OCI-LY7 (cell line): ENCODE measurements at regions not wholly inside any gene's neighbourhood (a gene's known extent, or its start where the extent isn't known, plus 50 kb on each side); places are given as distances from the start of the nearest gene placed in this dataset.

ENCODE experiments used
- BruUV-seq: library from RNA; stranded (reverse); fragments of 400-500 nt; replicated peaks from 2 replicates; lab custom pipeline; 2021; lab: Mats Ljungman, UMichigan
- CTCF ChIA-PET: fragments of 300-600 bp; sonication (Branson Sonifier 250); formaldehyde crosslinking; loops from one replicate; lab custom pipeline; 2022; ENCODE audit warnings: antibody characterized with exemption; ENCODE audit not compliant: unreplicated experiment; lab: Charles Lee
- POLR2A ChIA-PET: fragments of 300-600 bp; sonication (Branson Sonifier 250); formaldehyde crosslinking; loops from one replicate; lab custom pipeline; 2022; ENCODE audit warnings: antibody characterized with exemption; lab: Charles Lee
- DNase-seq: peaks from one replicate; pipeline ENCODE4 v3.0.0-alpha.2; 2015; ENCODE audit warnings: low spot score
- H2AFZ ChIP-seq: fragments of 200-600 bp; sonication (generic), shearing (Covaris generic); 2 replicates; pipeline ENCODE4 v1.6.1; 2014; ENCODE audit warnings: mild to moderate bottlenecking, antibody characterized with exemption, low read length, moderate library complexity
- H3K27ac ChIP-seq: fragments of 200-600 bp; sonication (generic); 2 replicates; pipeline ENCODE4 v1.5.1; 2014; ENCODE audit warnings: mixed run types, low read depth, mild to moderate bottlenecking, moderate library complexity, low read length, inconsistent platforms; ENCODE audit not compliant: poor library complexity, severe bottlenecking
- H3K36me3 ChIP-seq: fragments of 200-600 bp; sonication (generic); 2 replicates; pipeline ENCODE4 v1.6.1; 2014; ENCODE audit warnings: mild to moderate bottlenecking, antibody characterized with exemption, low read length, moderate library complexity, mixed read lengths; ENCODE audit not compliant: insufficient read depth
- H3K4me1 ChIP-seq: fragments of 200-600 bp; sonication (generic); 2 replicates; pipeline ENCODE4 v1.5.1; 2014; ENCODE audit warnings: mild to moderate bottlenecking, low read length; ENCODE audit not compliant: insufficient read depth, poor library complexity, severe bottlenecking
- H3K4me2 ChIP-seq: fragments of 200-600 bp; sonication (generic); 2 replicates; pipeline ENCODE4 v1.6.1; 2014; ENCODE audit warnings: mild to moderate bottlenecking, low read length
- H3K4me3 ChIP-seq: fragments of 200-600 bp; sonication (generic); 2 replicates; pipeline ENCODE4 v1.5.1; 2014; ENCODE audit warnings: mild to moderate bottlenecking, low read depth, low read length; ENCODE audit not compliant: poor library complexity, severe bottlenecking
- H3K79me2 ChIP-seq: fragments of 200-600 bp; sonication (generic); 2 replicates; pipeline ENCODE4 v1.6.1; 2016; ENCODE audit warnings: low read depth, mild to moderate bottlenecking, low read length, moderate library complexity, mixed read lengths; ENCODE audit not compliant: insufficient read depth
- H3K9me2 ChIP-seq: fragments of 200-600 bp; sonication (generic); 2 replicates; pipeline ENCODE4 v1.6.1; 2016; ENCODE audit warnings: mild to moderate bottlenecking, low read length, mixed read lengths; ENCODE audit not compliant: insufficient read depth
- H3K9me3 ChIP-seq: fragments of 200-600 bp; sonication (generic); 2 replicates; pipeline ENCODE4 v1.6.1; 2014; ENCODE audit warnings: mild to moderate bottlenecking, mixed run types, low read length, mixed read lengths
- H4K20me1 ChIP-seq: fragments of 200-600 bp; sonication (generic); 2 replicates; pipeline ENCODE4 v1.6.1; 2014; ENCODE audit warnings: mild to moderate bottlenecking, antibody characterized with exemption, low read length, moderate library complexity, mixed read lengths; ENCODE audit not compliant: insufficient read depth
- CTCF ChIP-seq: fragments of 200-600 bp; sonication (generic); conservative IDR thresholded peaks from 2 replicates; pipeline ENCODE4 v1.5.1; 2014; ENCODE audit warnings: mild to moderate bottlenecking, antibody characterized with exemption, low read length, moderate library complexity, mixed read lengths
- EZH2phosphoT487 ChIP-seq: fragments of 200-600 bp; sonication (generic); IDR thresholded peaks from 2 replicates; pipeline ENCODE4 v1.6.1; 2018; ENCODE audit warnings: low read depth, borderline replicate concordance, mild to moderate bottlenecking, mixed run types, antibody characterized with exemption, low read length, moderate library complexity, mixed read lengths
- intact Hi-C: fragments of 100-400 bp; cut with micrococcal nuclease; formaldehyde crosslinking; loops from one replicate; pipeline ENCODE4 v1.10.0; 2022; ENCODE audit not compliant: unreplicated experiment

DNA sequence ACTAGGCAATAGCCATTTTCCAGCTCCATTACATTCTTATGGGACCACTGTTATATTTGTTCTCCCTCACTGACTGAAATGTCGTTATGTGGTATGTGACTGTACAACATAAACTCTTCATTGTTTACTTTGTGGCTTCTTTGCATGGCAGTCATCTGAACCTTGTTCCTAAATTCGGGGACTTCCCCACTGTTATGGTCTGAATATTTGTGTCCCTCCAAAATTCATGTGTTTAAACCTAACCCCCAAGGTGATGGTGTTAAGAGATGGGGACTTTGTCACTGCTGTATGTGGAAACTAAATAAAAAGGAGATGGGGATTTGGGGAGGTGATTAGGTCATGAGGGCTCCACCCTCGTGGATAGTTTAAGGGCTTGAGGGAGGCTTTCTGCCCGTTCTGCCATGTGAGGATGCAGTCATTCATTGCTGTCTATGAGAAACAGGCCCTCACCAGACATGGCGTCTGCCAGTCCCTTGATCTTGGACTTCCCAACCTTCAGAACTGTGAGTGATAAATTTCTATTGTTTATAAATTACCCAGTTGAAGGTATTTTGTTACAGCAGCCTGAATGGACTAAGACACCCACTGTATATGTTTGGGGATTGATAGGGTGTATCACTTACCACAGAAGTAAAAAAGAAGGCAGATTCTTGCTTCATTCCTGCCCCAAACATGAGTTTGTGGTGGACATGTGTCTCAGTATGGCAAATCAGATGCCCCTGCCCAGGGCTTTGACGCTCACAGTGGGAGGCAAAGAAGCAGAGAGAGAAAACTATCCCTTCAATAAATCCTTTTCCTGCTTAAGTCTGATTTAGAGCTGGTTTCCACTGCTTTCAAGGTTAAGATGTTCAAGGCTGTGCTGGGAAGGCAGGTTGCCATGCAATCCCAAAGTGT lies 138.0 kb upstream of the UBE2E1 start:
- H3K4me1 ChIP-seq = peaks cover 26% of the 10 kb centered on the region
- no peak overlapping the region for H3K27ac ChIP-seq
- no peaks in the 10 kb centered on the region for H3K9me3 ChIP-seq
- ChIA-PET CTCF (no interaction called here), POLR2A (interaction anchor here (0.7 to 3.7 kb wide), 10 partner anchors 7 to 284 kb away, joined by 3 to 28 read pairs (median 4); no protein-coding TSS in a partner anchor)
- no peak overlapping the region for H3K4me2 ChIP-seq
- intact Hi-C loops = no loop called here
- H3K9me2 ChIP-seq = no peaks in the 10 kb centered on the region
- no peaks in the 10 kb centered on the region for H3K79me2 ChIP-seq
- H4K20me1 ChIP-seq = no peaks in the 10 kb centered on the region
- no TSS peak for BruUV-seq
- no peaks in the 10 kb centered on the region for H3K36me3 ChIP-seq
- H3K4me3 ChIP-seq = no peak overlapping the region
- no peak for TF ChIP-seq EZH2phosphoT487
- no peak for TF ChIP-seq CTCF
- H2AFZ ChIP-seq = peak overlapping the region; percentile 81
- no peak for DNase-seq

DNA sequence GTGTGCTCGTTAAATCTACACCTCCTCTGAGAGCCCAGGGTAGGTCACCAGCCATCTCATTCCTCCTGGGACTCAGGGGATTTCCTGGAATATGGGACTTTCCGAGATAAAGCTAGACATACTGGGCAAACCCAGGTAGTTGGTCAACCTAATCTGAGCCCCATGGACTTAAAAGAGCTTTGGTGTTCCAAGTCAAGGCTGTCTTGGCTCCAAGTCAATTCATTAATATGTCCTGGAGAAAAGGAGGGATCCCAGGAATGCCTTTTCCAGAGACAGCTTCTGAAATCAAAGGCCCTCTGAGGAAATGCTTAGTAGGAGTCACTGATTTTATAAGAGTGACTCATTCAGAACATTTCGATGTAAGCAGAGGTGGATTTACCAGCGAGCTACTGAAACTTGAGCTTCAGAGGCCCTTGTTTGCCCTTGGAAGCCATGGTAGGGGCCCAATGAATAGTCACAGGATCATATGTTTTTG lies 137.3 kb upstream of the UBE2E1 start:
- no peaks in the 10 kb centered on the region for H3K9me3 ChIP-seq
- no peak for TF ChIP-seq EZH2phosphoT487
- TF ChIP-seq CTCF = no peak
- no TSS peak for BruUV-seq
- ChIA-PET CTCF (no interaction called here), POLR2A (interaction anchor here (0.7 to 3.7 kb wide), 7 partner anchors 8 to 285 kb away, joined by 3 to 28 read pairs (median 5); no protein-coding TSS in a partner anchor)
- H3K4me1 ChIP-seq = peaks cover 19% of the 10 kb centered on the region
- H2AFZ ChIP-seq = peak overlapping the region; percentile 81; the same call in 1 of the 2 replicates
- H3K9me2 ChIP-seq = no peaks in the 10 kb centered on the region
- no peaks in the 10 kb centered on the region for H4K20me1 ChIP-seq
- no peak overlapping the region for H3K4me2 ChIP-seq
- H3K79me2 ChIP-seq = no peaks in the 10 kb centered on the region
- no peak for DNase-seq
- intact Hi-C loops = no loop called here
- H3K36me3 ChIP-seq = no peaks in the 10 kb centered on the region
- no peak overlapping the region for H3K27ac ChIP-seq
- H3K4me3 ChIP-seq = no peak overlapping the region
